NCI-H510A treated with DMSO at 0.1 percent for 48 hours (cell line): ENCODE measurements at regions not wholly inside any gene's neighbourhood (a gene's known extent, or its start where the extent isn't known, plus 50 kb on each side); places are given as distances from the start of the nearest gene placed in this dataset.

Source experiments
- DNase-seq: peaks from one replicate; lab custom pipeline; 2025; lab: John Stamatoyannopoulos, UW

DNA sequence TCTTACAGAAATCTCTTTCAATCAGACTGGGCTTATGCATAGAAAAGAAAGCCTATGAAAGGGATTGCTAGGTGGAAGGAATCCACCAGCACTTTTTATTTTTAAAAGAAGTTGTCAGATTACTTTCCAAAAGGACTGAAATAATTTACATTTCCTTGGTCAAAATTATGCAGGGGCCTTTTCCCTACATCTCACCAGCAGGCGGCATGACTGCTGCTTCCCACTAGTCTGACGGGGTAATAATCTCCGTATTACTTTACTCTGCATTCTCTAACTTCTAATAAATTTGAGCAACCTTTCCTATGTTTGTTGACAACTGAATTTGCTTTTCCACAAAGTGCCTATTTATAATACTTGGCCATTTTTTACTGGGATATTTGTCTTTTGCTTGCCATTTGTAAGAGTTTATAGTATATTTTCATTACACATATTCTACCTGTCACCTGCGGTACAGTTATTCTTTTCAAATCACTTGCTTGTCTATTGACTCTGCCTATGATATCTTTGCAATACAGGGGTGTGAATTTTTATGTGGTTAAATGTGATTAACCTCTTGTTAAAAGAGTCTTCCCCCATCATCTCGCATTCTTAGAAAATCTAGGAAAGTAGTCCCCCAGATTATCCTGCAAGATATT lies 51.9 kb upstream of the USP47 start:
- peak; percentile 12 for DNase-seq

DNA sequence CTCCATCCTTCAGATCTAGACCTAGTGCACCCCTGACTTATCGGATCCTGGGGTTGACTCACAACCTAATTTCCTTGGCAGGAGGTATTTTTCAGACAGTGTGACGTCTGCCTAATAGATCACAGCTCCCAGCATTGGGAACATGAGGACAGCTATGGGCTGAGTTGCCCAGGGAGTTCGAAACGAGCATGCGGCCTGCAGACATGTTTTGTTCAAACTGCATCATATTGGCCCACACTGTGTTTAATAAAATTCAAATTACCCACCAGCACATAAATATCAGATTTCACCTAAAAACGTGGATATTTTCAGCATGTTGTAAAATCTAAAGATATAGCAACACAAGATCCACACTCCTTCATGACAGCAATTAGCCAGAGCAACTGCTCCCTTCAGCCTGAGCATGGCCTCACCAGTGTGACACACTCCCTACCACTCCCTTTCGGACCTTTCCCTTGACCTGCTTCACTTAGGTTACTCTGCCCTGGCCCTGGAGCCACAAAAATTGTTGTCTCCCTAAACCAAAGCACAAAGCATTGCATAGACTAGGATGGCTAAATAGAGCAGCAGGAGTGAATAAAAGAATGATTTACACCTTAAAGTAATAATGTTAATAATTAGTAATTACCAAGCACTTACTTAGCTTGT lies 53.6 kb upstream of the USP47 start:
- DNase-seq = no peak

GRCh38 chr11:11787305-11788062 lies 54.3 kb upstream of the USP47 start:
- DNase-seq = peak; percentile 53

DNA sequence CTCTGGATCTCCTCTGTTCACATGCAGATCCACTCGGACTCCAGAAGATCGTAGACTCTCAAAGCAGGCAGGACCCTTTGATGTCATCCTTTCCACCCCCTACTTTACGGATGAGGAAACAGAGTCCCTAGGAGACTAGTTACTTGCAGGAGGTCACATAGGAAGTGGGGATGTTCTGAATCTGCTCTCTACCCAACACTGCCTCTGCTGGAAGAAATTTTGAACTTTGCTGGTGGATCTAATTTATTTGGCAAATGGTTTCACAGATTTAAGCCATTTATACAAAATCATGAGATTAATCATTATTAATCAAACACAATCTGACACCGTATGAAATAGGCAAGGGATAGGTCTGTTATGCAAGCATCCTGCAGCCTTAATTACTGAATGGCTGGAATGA lies 55.0 kb upstream of the USP47 start:
- no peak for DNase-seq

DNA sequence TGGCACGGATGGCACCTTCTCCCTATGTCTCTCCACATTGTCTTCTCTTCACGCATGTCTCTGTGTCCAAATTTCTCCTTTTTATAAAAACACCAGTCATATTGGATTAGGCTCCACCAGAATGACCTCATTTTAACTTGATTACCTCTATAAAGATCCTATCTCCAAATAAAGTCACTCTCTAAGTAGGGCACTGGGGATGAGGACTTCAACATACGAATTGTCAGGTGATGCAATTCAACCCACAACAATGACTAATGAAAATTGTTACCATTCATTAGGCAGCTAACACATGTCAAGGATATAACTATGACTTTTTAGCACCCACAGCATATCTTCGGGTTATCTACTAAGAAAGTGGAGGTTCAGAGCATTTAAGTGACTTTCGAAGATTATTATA lies 55.5 kb upstream of the USP47 start:
- no peak for DNase-seq

DNA sequence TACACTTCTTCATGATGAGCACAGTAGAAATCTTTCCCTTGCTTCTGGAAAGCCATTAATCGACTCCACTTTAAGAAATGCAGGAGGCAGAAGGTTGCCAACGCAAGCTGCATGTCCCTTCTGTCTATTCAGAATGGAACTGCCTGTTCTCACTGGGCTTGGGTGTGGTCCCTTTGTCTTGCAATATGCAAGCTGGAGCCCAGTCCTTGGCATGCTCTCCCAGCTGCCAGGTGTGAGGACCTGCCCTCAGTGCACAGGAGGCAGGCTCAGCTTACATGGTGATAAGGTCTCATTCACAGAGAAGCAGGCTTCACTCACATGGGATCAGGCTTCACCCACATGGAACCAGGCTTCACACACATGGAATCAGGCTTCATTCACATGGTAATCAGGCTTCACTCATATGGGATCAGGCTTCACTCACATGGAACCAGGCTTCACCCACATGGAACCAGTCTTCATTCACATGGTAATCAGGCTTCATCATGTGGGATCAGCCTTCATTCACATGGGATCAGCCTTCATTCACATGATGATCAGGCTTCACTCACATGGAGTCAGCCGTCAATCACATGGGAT lies 59.2 kb upstream of the USP47 start:
- peak; percentile 23 for DNase-seq

DNA sequence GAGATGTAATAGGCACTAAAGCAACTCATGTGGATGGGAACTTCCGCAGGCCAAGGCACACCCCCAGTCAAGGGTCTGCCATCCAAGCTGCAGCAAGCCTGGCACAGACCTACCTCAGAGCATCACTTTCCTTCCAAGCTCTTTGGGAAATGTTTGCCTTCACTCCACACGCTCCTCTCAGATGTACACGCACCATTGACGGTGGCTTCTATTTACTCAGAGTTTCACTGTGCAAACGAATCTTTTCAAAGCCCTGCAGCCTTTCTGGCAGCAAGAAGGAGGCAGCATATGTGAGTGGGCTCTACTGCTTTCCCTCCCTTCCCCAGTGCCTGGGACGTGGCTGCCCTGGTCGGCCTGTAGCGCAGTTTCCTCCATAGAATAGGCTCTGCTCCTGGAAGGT lies 60.9 kb upstream of the USP47 start:
- DNase-seq = peak; percentile 88

DNA sequence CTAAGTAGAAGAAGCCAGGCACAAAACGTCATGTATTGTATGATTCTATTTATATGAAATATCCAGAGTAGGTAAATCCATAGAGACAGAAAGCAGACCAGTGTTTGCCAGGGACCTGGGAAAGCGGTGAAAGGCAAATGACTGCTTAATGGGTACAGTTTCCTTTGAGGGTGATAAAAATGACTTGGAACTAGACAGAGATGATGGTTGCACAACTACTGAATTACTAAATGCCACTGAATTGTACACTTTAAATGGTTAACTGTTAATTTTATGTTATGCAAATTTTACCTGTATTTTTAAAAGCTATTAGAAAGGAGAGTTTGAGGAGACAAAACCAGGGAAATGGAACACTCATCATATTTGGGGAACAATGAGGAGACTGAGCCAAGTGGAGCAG lies 61.8 kb upstream of the USP47 start:
- DNase-seq = no peak

DNA sequence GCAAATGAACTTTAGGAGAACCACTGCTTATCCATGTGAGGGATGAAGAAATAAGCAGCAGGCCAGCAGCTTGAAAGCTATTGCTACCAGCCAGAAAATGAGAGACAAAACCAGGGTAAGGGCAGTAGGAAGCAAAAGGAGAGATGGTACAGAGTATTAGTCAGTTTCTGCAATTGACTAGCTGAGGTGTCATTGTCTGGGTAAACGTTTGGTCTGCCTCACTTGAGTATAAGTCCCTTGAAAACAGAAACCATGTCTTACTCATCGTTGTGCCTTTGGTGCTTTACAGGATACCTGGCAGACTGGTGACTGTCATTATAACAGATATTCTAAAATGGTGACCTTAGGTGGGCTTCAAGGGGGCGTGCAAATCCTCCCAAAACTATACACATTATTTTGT lies 63.9 kb upstream of the USP47 start:
- no peak for DNase-seq

GRCh38 chr11:11776714-11777113 lies 65.1 kb upstream of the USP47 start:
- DNase-seq = no peak

DNA sequence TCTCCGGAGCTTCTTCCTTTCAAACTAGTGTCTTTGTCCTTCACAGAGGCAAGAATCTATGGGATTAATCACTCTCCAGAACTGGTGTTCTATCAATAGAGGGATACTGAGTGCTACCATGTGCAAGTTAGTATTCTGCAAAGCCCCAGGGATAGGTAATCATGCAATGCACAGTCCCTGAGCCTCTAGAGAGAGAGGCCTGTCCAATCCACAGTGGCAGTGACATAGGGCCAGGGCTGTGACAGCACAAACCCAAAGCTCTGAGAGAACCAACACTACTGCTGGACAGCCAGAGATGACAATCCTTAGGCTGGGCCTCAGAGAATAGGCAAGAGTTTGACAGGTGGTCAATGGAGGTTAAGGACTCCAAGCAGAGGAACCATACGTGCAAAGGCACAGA lies 66.8 kb upstream of the USP47 start:
- DNase-seq = no peak

GRCh38 chr11:11772865-11773515 lies 68.8 kb upstream of the USP47 start:
- DNase-seq = no peak

DNA sequence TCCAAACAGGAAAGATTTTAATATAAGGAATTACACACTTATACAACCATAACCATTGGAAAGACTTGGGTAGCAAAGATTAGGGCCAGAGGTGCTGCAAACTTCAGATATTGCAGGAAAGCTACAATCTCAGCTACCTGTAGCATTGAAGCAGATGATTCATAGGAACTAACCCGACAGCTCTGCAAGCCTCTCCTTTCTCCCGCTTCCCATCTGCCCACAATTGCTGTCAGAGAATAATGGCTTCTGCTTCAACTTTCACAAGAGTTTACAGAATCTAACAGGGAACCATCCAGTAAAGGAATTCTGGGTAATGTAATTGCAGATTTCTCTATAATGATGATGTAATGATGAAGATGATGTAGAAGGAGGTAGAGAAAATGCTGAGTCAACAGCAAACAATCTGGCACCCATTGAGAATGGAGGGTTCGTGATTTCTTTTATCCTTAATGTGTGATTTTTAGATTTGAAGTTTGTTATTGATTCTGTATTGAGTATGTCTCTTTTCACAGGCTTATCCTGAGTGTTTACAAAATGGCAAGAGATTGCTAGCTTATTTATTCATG lies 70.8 kb upstream of the USP47 start:
- DNase-seq = no peak

- DNase-seq = no peak
Measured at GRCh38 chr11:11770296-11770695, 71.5 kb upstream of the USP47 start.

GRCh38 chr11:11769782-11770181 lies 72.0 kb upstream of the USP47 start:
- no peak for DNase-seq

- DNase-seq = no peak
Measured at GRCh38 chr11:11769362-11769761, 72.4 kb upstream of the USP47 start.

GRCh38 chr11:11764423-11764803 lies 77.4 kb upstream of the USP47 start:
- no peak for DNase-seq

- no peak for DNase-seq
Measured at GRCh38 chr11:11763796-11764422, 77.9 kb upstream of the USP47 start.

DNA sequence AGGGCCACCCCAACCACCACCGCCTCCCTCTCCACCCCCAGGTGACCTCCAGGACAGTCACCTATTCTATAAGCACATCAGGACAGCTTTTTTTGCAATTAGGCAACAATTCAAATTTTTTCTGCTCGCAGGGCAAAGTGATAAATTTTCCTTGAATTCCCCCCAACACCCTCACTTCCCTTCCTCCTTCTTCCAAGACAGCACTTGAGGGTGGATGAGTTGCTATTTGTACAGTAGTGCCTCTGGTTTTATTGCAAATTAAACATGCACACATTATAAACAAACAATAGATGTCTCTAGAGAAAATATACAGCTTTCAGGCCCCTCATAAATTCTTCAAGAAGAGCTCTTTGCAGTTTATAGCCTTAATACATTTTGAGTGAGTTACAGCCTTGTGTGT lies 80.9 kb upstream of the USP47 start:
- no peak for DNase-seq

DNA sequence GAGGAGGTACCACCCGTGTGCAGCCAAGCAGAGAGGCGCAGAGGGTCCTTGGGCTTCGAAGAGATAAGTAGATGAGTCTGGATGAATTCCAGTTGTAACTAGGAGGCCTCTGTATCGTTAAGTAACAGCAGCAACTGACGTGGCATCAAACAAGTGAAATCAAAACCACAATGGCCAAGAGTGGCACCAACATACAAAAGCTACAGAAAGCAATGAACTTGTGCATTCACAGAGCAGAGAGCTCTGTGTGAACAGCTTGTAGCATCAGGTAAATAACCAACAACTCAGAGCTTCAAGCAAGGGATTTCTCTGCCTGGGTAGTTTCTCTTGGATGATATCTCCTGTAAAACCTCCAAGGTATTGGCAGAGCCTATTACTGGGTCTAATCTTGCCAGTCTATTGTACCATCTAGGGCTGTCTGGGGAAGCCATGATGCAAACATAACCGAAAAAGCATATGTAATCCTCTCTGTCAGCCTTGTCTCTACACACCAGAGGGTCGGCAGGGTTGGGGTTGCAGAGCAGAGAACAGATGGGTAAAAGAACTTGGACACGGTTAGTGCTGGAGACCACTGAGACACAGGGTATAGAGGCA lies 83.1 kb upstream of the USP47 start:
- no peak for DNase-seq

GRCh38 chr11:11757909-11758308 lies 83.9 kb upstream of the USP47 start:
- DNase-seq = no peak
